ENCODE measurements at regions not wholly inside any gene's neighbourhood (a gene's known extent, or its start where the extent isn't known, plus 50 kb on each side); places are given as distances from the start of the nearest gene placed in this dataset.

- no peak for DNase-seq (ENCODE audit: low spot score)
- in situ Hi-C loops (cut with HindIII; ENCODE audit: low sequenced_read_pairs), result no loop called here
These were observed 385.4 kb upstream of the TMEM132C start for GRCh38 chr12:127881371-127882140.

GRCh38 chr12:127883013-127883412 lies 384.0 kb upstream of the TMEM132C start:
- in situ Hi-C loops (cut with HindIII; ENCODE audit: low sequenced_read_pairs), result no loop called here

GRCh38 chr12:127885954-127886750 lies 380.8 kb upstream of the TMEM132C start:
- in situ Hi-C loops (cut with HindIII; ENCODE audit: low sequenced_read_pairs), result no loop called here
- DNase-seq (ENCODE audit: low spot score), result no peak

More at GRCh38 chr12:127883013-127883412, 384.0 kb upstream of the TMEM132C start:
- DNase-seq (ENCODE audit: low spot score), result no peak

DNA sequence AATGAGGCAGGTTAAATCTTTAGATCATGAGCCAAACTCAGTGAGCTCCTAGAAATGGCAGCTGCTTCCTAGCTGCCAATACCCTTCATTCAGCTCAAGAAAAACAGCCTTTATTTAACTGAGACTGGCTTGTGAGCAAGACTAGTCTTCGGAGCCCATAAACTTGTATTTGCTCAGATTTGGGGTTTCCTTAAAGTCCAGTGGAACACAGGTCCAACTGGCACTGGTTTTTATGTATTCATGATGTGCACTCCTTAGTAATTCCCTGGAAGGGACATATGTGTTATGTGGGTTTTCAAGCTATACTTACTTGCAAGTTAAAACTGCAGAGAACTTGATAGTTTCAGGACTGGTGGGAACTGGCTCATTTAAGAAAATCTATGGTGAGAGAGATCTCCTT lies 380.1 kb upstream of the TMEM132C start:
- in situ Hi-C loops (cut with HindIII; ENCODE audit: low sequenced_read_pairs), result no loop called here
- no peak for DNase-seq (ENCODE audit: low spot score)

DNA sequence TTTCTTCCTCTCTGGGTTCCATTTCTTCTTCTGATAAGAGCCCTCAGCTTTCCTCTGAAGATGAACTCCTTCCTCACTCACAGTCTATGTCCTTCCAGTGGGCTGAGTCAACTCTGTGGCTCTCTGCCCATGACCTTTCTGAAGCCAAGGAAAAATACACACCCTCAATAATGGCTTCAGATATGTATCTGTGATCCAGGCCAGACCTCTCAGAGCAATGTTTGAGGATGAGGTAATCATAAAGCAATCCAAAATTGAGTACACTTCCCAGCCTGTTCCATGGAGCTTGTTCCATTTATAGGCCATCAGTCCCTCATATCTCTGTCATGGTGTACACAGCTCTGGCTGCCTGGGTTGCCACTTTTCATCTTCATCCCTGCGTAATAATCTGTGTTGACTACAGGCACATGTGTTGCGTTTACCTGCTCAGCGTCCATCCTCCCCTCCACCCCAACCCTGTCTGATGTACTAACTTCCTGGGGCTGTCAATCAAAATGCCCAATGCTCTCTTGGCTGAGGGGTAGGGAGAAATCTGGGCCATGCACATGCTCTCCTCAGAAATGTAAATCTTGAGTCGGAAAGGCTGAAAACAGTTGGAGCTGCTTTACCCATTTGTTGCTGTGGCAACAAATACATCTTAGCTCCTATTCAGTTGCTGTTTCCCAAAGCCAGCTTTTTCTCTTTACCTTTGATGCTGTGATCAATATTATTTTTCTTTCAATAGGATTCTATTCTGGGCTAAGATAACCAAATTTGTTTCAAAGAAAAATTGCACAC lies 377.8 kb upstream of the TMEM132C start:
- DNase-seq (ENCODE audit: low spot score), result peak; percentile 17
- in situ Hi-C loops (cut with HindIII; ENCODE audit: low sequenced_read_pairs), result no loop called here

DNA sequence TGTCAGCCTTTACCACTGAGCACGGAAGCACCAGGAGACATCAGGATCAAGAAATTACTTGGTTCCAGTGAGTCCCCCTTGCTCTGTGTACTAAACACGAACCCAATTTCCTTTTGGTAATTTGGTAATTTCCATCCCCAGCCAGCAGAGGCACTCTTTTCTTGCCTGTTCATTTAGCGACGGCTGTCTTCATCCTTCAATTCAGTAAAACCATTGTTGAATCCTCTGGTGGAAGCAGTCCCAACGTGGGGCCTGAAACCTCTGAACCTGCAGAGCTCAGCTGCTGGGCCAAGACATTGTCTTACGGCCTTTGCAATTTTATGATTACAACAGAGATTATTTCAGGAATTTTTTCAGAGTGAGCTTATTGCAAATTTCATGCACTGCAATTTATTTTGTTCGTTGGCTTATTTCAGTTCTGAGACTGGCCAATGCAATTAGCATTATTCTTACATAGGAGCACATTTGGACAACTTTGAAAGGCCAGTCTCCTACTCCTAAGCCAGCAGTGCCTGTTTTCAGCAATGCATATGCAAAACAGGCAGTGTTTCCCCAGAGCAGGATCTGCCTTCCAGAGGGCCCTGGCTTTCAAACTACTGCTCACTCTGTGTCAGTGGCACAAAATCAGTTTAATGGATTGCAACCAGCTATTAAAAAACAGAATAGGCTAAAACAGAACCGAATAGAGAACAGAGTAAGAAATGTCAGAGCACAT lies 372.9 kb upstream of the TMEM132C start:
- in situ Hi-C loops (cut with HindIII; ENCODE audit: low sequenced_read_pairs), result no loop called here
- DNase-seq (ENCODE audit: low spot score), result no peak

DNA sequence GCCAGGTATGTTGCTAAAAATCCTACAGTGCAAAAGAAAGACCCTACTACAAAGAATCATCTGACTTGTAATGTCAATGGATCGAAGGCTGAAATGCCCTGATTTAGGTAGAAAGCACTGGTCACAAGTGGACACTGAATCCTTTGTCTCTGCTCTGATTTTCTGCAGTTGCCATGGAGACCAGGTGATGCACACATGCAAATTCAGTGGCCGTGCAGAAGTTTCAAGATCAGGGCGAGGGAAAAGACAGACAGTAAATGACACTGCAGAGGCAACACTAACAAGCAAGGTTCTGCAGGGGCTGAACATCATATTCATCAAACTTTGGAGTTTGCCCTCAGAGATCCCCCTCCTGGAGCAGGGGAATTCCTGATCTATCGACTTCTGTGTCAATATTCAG lies 370.3 kb upstream of the TMEM132C start:
- DNase-seq (ENCODE audit: low spot score), result peak; percentile 38
- in situ Hi-C loops (cut with HindIII; ENCODE audit: low sequenced_read_pairs), result no loop called here

- DNase-seq (ENCODE audit: low spot score), result no peak
- in situ Hi-C loops (cut with HindIII; ENCODE audit: low sequenced_read_pairs), result no loop called here
These were observed 368.4 kb upstream of the TMEM132C start for GRCh38 chr12:127898616-127899015.

DNA sequence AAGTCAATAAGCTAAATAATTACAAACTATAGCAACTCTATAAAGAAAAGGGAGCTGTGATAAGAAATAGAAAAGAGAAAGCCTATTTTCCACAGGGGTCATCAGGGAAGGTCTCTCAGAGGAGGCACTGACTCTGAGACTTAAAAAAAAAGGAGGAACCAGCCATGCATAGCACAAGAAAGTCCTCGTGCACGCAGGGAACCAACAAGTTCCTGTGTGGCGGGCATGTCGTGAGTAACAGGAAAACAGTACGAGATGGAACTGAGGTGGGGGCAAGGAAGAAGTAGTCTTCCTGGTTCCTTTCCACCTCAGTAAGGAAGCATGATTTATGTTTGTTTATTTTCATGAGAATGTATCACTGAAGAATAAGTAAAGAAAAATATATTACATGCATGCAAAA lies 367.0 kb upstream of the TMEM132C start:
- DNase-seq (ENCODE audit: low spot score), result no peak
- in situ Hi-C loops (cut with HindIII; ENCODE audit: low sequenced_read_pairs), result no loop called here

- in situ Hi-C loops (cut with HindIII; ENCODE audit: low sequenced_read_pairs), result no loop called here
These were observed 366.6 kb upstream of the TMEM132C start for GRCh38 chr12:127900386-127900785.

DNA sequence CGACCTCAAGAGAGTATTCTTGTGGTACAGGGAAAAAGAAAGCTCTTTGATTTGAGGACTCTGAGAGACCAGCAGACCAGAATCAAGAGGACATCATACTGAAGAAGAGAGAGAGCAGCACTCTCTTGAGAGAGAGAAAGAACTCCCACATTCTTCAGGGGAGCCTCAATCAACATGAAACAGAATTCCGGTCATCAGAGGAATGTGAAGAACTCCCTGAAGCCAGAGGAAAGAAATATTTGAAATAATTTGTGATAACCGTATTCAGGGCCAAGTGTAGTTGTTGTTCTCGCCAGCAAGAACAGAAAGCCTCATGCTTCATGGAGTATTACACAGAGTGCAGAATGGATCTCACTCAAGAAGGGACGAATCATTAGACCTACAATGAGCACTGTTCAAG lies 363.8 kb upstream of the TMEM132C start:
- in situ Hi-C loops (cut with HindIII; ENCODE audit: low sequenced_read_pairs), result no loop called here

More at GRCh38 chr12:127900386-127900785, 366.6 kb upstream of the TMEM132C start:
- DNase-seq (ENCODE audit: low spot score), result no peak

DNA sequence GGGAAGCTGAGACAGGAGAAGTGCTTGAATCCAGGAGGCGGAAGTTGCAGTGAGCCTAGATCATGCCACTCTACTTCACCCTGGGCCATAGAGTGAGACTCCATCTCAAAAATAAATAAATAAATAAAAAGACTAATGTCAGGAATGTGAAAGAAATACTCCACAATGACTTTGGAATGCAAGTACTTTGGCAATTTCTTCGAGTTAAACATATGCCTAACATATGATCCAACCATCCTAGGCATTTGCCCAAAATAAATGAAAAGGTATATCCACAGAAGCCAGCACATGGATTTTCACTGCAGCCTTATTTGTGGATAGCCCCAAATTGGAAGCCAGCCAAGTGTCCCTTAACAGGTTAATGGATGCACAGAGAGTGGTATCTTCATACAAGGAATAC lies 357.9 kb upstream of the TMEM132C start:
- in situ Hi-C loops (cut with HindIII; ENCODE audit: low sequenced_read_pairs), result no loop called here
- DNase-seq (ENCODE audit: low spot score), result no peak

More for the DNA sequence above, 363.8 kb upstream of the TMEM132C start:
- DNase-seq (ENCODE audit: low spot score), result no peak

DNA sequence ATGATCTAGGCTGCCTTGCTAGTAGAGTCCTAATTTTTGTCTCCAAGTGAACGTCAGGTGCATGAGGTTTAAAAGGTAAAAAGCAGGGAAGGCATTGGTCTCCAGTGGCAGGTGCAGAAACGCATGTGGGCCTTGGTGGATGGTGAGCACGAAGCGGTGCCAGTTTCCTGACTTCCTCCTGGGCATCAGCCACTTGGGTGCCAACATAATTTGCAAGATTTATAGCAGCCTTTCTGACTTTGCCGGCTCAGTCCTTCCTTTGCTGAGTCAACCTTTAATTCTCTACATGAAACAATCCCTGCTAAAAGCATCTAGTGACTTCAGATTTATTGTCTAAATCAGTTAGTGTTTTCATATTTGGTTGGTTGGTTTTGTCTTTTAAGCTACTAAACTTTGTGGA lies 355.7 kb upstream of the TMEM132C start:
- DNase-seq (ENCODE audit: low spot score), result peak; percentile 30
- in situ Hi-C loops (cut with HindIII; ENCODE audit: low sequenced_read_pairs), result no loop called here

- in situ Hi-C loops (cut with HindIII; ENCODE audit: low sequenced_read_pairs), result no loop called here
- DNase-seq (ENCODE audit: low spot score), result no peak
These were observed 354.8 kb upstream of the TMEM132C start for GRCh38 chr12:127912035-127912665.

DNA sequence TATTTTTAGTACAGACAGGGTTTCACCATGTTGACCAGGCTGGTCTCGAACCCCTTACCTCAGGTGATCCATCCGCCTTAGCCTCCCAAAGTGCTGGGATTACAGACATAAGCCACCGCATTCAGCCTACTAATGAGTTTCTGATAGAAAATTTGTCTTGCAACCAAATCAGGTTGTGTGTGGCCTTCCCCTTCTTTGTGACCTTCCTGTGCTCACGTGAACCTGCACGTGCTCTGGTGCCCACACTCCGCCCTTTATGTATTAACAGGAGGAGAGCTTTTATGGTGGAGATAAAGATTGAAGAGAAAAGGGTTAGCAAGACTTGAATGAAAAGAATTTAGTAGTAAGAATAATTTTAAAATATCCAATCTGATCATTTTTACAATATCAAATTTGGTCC lies 343.5 kb upstream of the TMEM132C start:
- no peak for DNase-seq (ENCODE audit: low spot score)
- in situ Hi-C loops (cut with HindIII; ENCODE audit: low sequenced_read_pairs), result no loop called here

DNA sequence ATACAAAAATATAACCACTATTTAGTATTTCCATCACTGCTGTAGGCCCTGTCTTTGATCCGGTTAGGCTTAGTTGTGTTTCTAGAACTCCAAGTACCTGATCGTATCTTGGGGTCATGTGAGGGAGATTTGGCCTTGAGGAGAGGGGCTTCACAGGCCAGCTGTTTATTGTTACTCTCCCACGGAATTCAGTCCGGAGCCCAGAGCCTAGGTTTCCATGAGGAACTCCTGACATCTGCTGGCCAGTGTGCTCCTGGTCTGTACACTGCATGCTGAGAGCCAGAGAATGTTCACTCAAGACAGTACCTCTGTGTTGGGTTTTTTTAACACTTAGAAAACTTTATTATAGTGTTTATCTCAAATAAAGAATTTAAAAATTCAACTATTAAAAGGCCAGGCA lies 341.0 kb upstream of the TMEM132C start:
- in situ Hi-C loops (cut with HindIII; ENCODE audit: low sequenced_read_pairs), result no loop called here
- peak; percentile 75 for DNase-seq (ENCODE audit: low spot score)

DNA sequence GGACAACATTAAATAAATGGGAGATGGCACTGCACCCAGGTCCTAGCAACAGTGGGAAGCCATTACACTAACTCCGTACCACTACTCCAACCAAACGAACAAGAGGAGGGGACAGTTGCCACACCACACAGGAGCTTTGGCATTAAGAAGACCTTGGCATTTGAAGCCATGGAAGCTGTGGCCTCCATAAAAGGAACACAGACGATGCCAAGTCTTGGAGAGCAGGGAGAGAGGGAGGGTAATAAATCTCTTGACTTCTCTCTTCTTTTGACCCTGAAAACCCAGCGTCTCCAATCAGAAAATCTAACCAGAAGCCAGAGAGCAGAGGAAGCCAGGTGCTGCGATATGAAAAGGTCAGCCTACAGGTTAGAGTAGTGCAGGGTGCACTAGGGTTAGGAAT lies 338.8 kb upstream of the TMEM132C start:
- in situ Hi-C loops (cut with HindIII; ENCODE audit: low sequenced_read_pairs), result no loop called here
- no peak for DNase-seq (ENCODE audit: low spot score)

GRCh38 chr12:127928615-127929571 lies 338.1 kb upstream of the TMEM132C start:
- in situ Hi-C loops (cut with HindIII; ENCODE audit: low sequenced_read_pairs), result no loop called here
- no peak for DNase-seq (ENCODE audit: low spot score)

Data from G401 (cell line).